BLaER1 treated with 17β-estradiol and CSF1 and Interleukin-3, amounts not matched to agents 10 nM and 100 nM (cell line): ENCODE measurements at regions not wholly inside any gene's neighbourhood (a gene's known extent, or its start where the extent isn't known, plus 50 kb on each side); places are given as distances from the start of the nearest gene placed in this dataset.

ENCODE experiments used
- H3K27ac ChIP-seq, 11 experiments: shearing (Covaris generic); formaldehyde crosslinking; 2 replicates each; pipeline ENCODE4 v1.8.1; 2022
- H3K27me3 ChIP-seq, 11 experiments: shearing (Covaris generic); formaldehyde crosslinking; 2 replicates each; pipeline ENCODE4 v1.8.1; 2022
- H3K36me3 ChIP-seq, 11 experiments: shearing (Covaris generic); formaldehyde crosslinking; 2 replicates each; pipeline ENCODE4 v1.8.1; 2022
- H3K4me1 ChIP-seq, 10 experiments: shearing (Covaris generic); formaldehyde crosslinking; 2 replicates each; pipeline ENCODE4 v1.8.1; 2022
- H3K4me2 ChIP-seq, 11 experiments: shearing (Covaris generic); formaldehyde crosslinking; 2 replicates each; pipeline ENCODE4 v1.8.1; 2022
- H3K4me3 ChIP-seq, 10 experiments: shearing (Covaris generic); formaldehyde crosslinking; 2 replicates each; pipeline ENCODE4 v1.8.1; 2022
- H3K9ac ChIP-seq, 11 experiments: shearing (Covaris generic); formaldehyde crosslinking; 2 replicates each; pipeline ENCODE4 v1.8.1; 2022
- H3K9me3 ChIP-seq, 11 experiments: shearing (Covaris generic); formaldehyde crosslinking; replicated peaks in 1 of 11; 2 replicates each; pipeline ENCODE4 v1.8.1; 2022
- H4K20me1 ChIP-seq, 11 experiments: shearing (Covaris generic); formaldehyde crosslinking; 2 replicates each; pipeline ENCODE4 v1.8.1; 2022
- Cebpa-rat ChIP-seq, 11 experiments: shearing (Covaris generic); IDR thresholded peaks; 2 replicates each; pipeline ENCODE4 v1.8.1; 2022

DNA sequence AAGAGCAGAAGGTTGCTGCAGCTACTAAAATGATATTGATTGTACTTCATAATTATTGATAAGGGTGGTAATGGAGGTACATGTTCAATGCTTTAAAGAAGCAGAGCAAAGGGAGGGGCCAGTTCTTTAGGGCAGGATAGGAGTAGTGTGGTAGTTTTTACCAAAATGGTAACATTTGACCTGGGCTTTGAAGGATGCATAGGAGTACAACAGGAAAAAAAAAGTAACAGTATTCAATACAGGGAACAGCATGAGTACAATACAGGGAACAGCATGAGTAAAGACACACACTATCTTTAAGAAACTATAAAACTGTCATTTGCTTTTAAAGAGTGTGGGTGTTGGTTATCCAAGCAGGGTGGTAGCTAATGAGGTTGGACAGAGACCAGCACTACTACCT is 215.0 kb upstream of the CRY1 start:
- Histone ChIP-seq H3K4me3 (no peak overlapping the region), H3K9me3 (0 out of 22 replicates have a peak, but pooled peaks cover 0 to 3% (median 0%) of the 10 kb centered on the region in 11 experiments), H4K20me1 (no peaks in the 10 kb centered on the region), H3K27me3 (no peaks in the 10 kb centered on the region), H3K27ac (no peak overlapping the region), H3K36me3 (no peaks in the 10 kb centered on the region), H3K4me2 (peak overlapping the region in 1 of 11 experiments; percentile 52; a peak in 2 of 22 replicates), H3K9ac (no peak overlapping the region), H3K4me1 (peaks cover 21 to 42% (median 39%) of the 10 kb centered on the region in 10 experiments)
- no peak for TF ChIP-seq Cebpa-rat (IDR thresholded peaks at IDR 0.05)

DNA sequence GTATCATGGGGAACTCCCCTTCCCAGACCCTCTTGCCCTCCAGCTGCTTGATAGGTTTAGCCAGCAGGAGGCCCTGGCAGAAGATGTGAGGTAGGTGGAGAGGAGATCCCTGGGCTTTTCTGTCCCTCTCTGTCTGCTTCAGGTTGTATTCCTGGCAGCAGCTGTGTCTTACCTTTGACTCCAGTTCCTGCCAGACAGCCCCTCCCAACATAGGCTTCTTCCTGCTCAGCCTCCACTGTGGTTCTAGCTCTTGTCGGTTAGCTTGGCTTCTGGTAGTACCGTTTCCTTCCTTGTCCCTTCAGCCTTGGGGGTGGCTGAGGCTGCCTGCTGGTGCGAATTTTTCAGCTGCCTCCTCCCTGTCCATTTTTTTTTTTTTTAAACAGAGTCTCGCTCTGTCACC is 215.7 kb upstream of the CRY1 start:
- Histone ChIP-seq H3K27ac (peak overlapping the region in 4 of 11 experiments; percentile 17 to 35 (median 30); a peak in 4 of 22 replicates), H3K4me2 (peak overlapping the region; percentile 44 to 73 (median 62); a peak in 21 of 22 replicates), H3K9ac (no peak overlapping the region), H3K4me3 (no peak overlapping the region), H3K4me1 (peaks cover 19 to 42% (median 39%) of the 10 kb centered on the region in 10 experiments), H3K36me3 (no peaks in the 10 kb centered on the region), H3K9me3 (0 out of 22 replicates have a peak, but pooled peaks cover 0 to 3% (median 0%) of the 10 kb centered on the region in 11 experiments), H3K27me3 (no peaks in the 10 kb centered on the region), H4K20me1 (no peaks in the 10 kb centered on the region)
- no peak for TF ChIP-seq Cebpa-rat (IDR thresholded peaks at IDR 0.05)

GRCh38 chr12:107310621-107311020 is 217.3 kb upstream of the CRY1 start:
- Histone ChIP-seq H3K4me1 (peaks cover 19 to 42% (median 39%) of the 10 kb centered on the region in 10 experiments), H3K9me3 (no peaks in the 10 kb centered on the region), H3K36me3 (no peaks in the 10 kb centered on the region), H3K4me3 (no peak overlapping the region), H3K9ac (no peak overlapping the region), H3K27ac (no peak overlapping the region), H3K27me3 (peaks cover 0 to 6% (median 0%) of the 10 kb centered on the region in 11 experiments; a peak in 1 of 22 replicates), H4K20me1 (no peaks in the 10 kb centered on the region), H3K4me2 (peak overlapping the region in 10 of 11 experiments; percentile 51 to 73 (median 66); a peak in 20 of 22 replicates)
- TF ChIP-seq Cebpa-rat (IDR thresholded peaks at IDR 0.05) = no peak

- no peaks in the 10 kb centered on the region for H3K9me3 ChIP-seq
- H3K4me1 ChIP-seq = peaks cover 19 to 42% (median 39%) of the 10 kb centered on the region in 10 experiments
- peaks cover 0 to 6% (median 0%) of the 10 kb centered on the region in 11 experiments; a peak in 1 of 22 replicates for H3K27me3 ChIP-seq
- no peaks in the 10 kb centered on the region for H3K36me3 ChIP-seq
- TF ChIP-seq Cebpa-rat (IDR thresholded peaks at IDR 0.05) = no peak
- H3K9ac ChIP-seq = no peak overlapping the region
- H3K4me2 ChIP-seq = peak overlapping the region; percentile 51 to 73 (median 66)
- H4K20me1 ChIP-seq = no peaks in the 10 kb centered on the region
- 0 out of 22 replicates have a peak overlapping the region, but pooled peaks of 1 of the 11 experiments have one; percentile 8 for H3K27ac ChIP-seq
- no peak overlapping the region for H3K4me3 ChIP-seq
Observed at GRCh38 chr12:107311682-107312081, 218.3 kb upstream of the CRY1 start.

GRCh38 chr12:107317751-107318555 is 224.6 kb upstream of the CRY1 start:
- Histone ChIP-seq H3K4me1 (peaks cover 28 to 54% (median 37%) of the 10 kb centered on the region in 10 experiments), H3K27me3 (peaks cover 22 to 38% (median 28%) of the 10 kb centered on the region in 11 experiments), H3K4me2 (peak overlapping the region; percentile 91 to 100 (median 99)), H3K9ac (peak overlapping the region; percentile 44 to 85 (median 80); a peak in 21 of 22 replicates), H4K20me1 (peaks cover 0 to 47% (median 39%) of the 10 kb centered on the region in 11 experiments; a peak in 18 of 22 replicates), H3K36me3 (no peaks in the 10 kb centered on the region), H3K4me3 (peak overlapping the region; percentile 61 to 91 (median 80)), H3K9me3 (no peaks in the 10 kb centered on the region), H3K27ac (peak overlapping the region in 9 of 11 experiments; percentile 46 to 76 (median 69); a peak in 18 of 22 replicates)
- no peak for TF ChIP-seq Cebpa-rat (IDR thresholded peaks at IDR 0.05)

DNA sequence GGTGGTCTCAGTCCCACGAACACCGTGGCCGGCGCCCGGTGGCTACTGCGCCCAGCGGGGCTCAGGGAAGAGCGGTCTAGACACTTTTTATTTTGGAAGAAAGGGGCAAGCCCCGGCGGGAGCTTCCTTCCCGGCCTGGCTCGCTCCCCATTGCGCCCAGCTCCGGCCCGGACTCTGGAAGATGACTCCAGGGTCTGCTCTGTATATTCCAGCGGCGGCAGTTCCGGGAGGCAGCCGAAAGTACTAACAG is 225.1 kb upstream of the CRY1 start:
- Histone ChIP-seq H3K9ac (peak overlapping the region; percentile 44 to 85 (median 80); a peak in 21 of 22 replicates), H3K9me3 (no peaks in the 10 kb centered on the region), H3K4me3 (peak overlapping the region; percentile 61 to 91 (median 80)), H3K27ac (peak overlapping the region in 9 of 11 experiments; percentile 46 to 76 (median 69); a peak in 18 of 22 replicates), H3K4me1 (peaks cover 34 to 59% (median 42%) of the 10 kb centered on the region in 10 experiments), H3K27me3 (peaks cover 22 to 38% (median 28%) of the 10 kb centered on the region in 11 experiments), H3K36me3 (no peaks in the 10 kb centered on the region), H4K20me1 (peaks cover 0 to 52% (median 39%) of the 10 kb centered on the region in 11 experiments; a peak in 18 of 22 replicates), H3K4me2 (peak overlapping the region; percentile 91 to 100 (median 99))
- TF ChIP-seq Cebpa-rat (IDR thresholded peaks at IDR 0.05) = no peak

DNA sequence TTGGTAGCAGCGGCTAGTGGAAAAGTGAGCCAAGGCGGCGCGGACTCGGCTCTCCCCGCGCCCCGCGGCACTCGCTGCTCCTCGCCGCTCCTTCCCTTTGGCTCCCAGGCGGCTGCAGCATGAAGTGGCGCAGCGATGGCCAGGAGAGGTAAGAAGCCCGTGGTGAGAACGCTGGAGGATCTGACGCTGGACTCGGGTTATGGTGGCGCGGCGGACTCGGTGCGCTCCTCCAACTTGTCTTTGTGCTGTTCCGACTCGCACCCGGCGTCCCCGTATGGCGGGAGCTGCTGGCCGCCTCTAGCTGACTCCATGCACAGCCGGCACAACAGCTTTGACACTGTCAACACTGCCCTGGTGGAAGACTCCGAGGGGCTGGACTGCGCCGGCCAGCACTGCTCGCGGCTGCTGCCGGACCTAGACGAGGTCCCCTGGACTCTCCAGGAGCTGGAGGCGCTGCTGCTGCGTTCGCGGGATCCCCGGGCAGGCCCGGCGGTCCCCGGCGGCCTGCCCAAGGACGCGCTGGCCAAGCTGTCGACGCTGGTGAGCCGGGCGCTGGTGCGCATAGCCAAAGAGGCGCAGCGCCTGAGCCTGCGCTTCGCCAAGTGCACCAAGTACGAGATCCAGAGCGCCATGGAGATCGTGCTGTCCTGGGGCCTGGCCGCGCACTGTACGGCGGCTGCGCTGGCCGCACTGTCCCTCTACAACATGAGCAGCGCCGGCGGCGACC is 225.6 kb upstream of the CRY1 start:
- peak overlapping the region; percentile 44 to 85 (median 80); a peak in 21 of 22 replicates for H3K9ac ChIP-seq
- peak overlapping the region; percentile 91 to 100 (median 99) for H3K4me2 ChIP-seq
- H3K27me3 ChIP-seq = peaks cover 22 to 38% (median 28%) of the 10 kb centered on the region in 11 experiments
- peaks cover 34 to 62% (median 47%) of the 10 kb centered on the region in 10 experiments for H3K4me1 ChIP-seq
- H3K36me3 ChIP-seq = no peaks in the 10 kb centered on the region
- H3K27ac ChIP-seq = peak overlapping the region in 9 of 11 experiments; percentile 46 to 76 (median 69); a peak in 18 of 22 replicates
- peaks cover 0 to 57% (median 44%) of the 10 kb centered on the region in 11 experiments; a peak in 18 of 22 replicates for H4K20me1 ChIP-seq
- no peak for TF ChIP-seq Cebpa-rat (IDR thresholded peaks at IDR 0.05)
- no peaks in the 10 kb centered on the region for H3K9me3 ChIP-seq
- peak overlapping the region; percentile 61 to 91 (median 80) for H3K4me3 ChIP-seq

GRCh38 chr12:107319533-107320032 is 226.2 kb upstream of the CRY1 start:
- Histone ChIP-seq H3K4me3 (peak overlapping the region; percentile 61 to 91 (median 80)), H3K4me1 (peaks cover 34 to 62% (median 48%) of the 10 kb centered on the region in 10 experiments), H3K9me3 (no peaks in the 10 kb centered on the region), H3K27ac (peak overlapping the region in 9 of 11 experiments; percentile 46 to 76 (median 69); a peak in 18 of 22 replicates), H3K36me3 (no peaks in the 10 kb centered on the region), H3K4me2 (peak overlapping the region; percentile 91 to 100 (median 99)), H3K27me3 (peaks cover 22 to 38% (median 28%) of the 10 kb centered on the region in 11 experiments), H4K20me1 (peaks cover 0 to 63% (median 48%) of the 10 kb centered on the region in 11 experiments; a peak in 18 of 22 replicates), H3K9ac (peak overlapping the region; percentile 44 to 85 (median 80); a peak in 21 of 22 replicates)
- TF ChIP-seq Cebpa-rat (IDR thresholded peaks at IDR 0.05) = no peak
